OCI-LY3 (cell line): ENCODE measurements at regions not wholly inside any gene's neighbourhood (a gene's known extent, or its start where the extent isn't known, plus 50 kb on each side); places are given as distances from the start of the nearest gene placed in this dataset.

ENCODE experiments used
- CTCF ChIP-seq: fragments of 200-600, 300-600 bp; sonication (generic); IDR thresholded peaks from 2 replicates; pipeline ENCODE4 v1.5.1; 2014; ENCODE audit warnings: antibody characterized with exemption, low read length, low read depth
- EZH2phosphoT487 ChIP-seq: fragments of 200-600 bp; shearing (Covaris generic); IDR thresholded peaks from 2 replicates; pipeline ENCODE4 v1.6.1; 2018; ENCODE audit warnings: antibody characterized with exemption, mixed run types, low read depth

- TF ChIP-seq CTCF (no peak), EZH2phosphoT487 (no peak)
Measured at GRCh38 chr1:240720976-240721375, 109.0 kb upstream of the GREM2 start.
